GM19397 (cell line): ENCODE measurements at regions not wholly inside any gene's neighbourhood (a gene's known extent, or its start where the extent isn't known, plus 50 kb on each side); places are given as distances from the start of the nearest gene placed in this dataset.

Source experiments
- ATAC-seq: cut with Tn5 transposase; IDR thresholded peaks from one replicate; pipeline ENCODE4 v1.9.1; 2021; ENCODE audit warnings: mild to moderate bottlenecking, moderate library complexity; ENCODE audit not compliant: unreplicated experiment

DNA sequence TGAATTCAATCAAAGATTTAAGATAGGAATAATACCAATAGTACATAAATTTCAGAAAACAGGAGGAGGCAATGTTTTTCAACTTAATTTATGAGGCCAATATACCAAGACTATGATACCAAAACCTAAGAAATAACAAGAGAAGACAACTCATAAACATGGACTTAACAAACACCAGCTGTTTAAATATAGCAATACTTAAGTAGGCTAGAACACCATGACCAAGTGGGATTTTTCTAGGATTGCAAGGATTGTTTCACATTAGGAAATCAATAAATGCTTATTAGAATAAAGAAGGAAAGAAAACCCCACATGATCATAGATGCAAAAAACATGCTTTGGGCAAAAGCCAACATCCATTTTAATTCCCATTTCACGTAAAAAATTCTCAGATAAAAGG, 355.1 kb downstream of the EPM2A start:
- no peak for ATAC-seq

DNA sequence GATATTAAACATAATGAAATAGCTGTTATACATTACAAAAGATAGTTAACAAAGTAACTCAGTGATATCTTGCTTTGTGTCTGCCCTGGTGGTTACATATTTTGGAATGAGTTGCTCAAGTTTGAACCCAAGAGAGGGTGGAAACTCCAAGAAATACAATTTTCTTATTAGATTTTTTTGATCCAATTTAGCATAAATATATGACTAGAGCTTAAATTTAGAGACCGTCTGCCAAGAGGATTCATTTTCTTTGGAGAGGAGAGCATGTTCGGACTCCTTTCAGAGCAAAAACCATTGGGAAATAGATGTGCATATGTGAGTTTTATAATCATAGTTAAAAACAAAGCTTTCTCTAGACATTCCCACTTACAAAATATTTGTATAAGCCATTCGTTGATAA, 353.4 kb downstream of the EPM2A start:
- ATAC-seq = no peak

DNA sequence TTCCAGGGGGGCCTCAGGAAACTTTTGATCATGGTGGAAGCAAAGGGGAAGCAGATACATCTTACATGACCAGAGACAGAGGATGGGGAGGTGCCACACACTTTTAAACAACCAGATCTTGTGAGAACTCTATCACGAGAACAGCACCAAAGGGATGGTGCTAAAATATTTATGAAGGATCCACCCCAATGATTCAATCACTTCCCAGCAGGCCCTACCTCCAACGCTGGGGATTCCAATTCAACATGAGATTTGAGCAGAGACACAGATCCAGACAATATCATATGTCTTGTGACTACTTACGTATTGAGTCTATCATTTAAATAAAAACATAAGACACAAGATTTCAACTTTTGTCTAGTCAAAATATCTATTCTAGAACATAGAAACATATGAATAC, 351.9 kb downstream of the EPM2A start:
- ATAC-seq = no peak

DNA sequence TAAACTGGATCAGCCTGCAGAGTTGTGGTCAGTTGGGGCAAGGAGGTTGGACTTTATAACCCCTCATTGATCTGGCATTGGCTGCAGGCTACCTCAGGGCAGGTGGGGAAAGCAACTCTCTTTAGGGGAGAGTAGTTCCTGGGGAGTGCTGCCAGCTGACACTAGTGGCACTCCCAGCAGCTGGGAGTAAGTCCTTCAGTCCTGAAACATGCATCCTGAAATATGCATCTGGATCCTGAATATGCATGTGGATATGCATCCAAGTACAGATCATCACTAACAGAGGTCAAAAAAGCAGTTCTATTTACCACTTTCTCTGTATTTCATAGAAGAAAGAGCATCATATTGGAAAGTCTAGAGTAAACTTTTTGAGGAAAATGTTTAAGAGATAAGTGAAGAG, 350.8 kb downstream of the EPM2A start:
- no peak for ATAC-seq

DNA sequence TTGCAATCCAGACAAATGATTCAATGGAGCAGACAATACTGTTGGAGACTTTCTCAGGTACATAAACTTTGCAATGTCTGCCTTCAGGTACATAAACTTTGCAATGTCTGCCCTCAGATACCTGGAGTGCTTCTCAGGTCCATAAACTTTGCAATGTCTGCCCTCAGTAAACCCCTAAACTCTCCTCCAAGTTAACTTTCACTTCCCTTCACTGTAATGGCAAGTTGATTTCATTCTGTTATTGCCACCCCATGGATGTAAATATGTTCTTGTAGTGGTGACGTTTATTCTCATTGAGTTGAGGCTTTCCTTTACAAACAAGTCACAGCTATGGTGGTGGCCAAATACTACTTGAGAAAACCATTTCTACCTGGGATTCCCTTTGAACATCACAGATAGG, 338.8 kb downstream of the EPM2A start:
- ATAC-seq = no peak

DNA sequence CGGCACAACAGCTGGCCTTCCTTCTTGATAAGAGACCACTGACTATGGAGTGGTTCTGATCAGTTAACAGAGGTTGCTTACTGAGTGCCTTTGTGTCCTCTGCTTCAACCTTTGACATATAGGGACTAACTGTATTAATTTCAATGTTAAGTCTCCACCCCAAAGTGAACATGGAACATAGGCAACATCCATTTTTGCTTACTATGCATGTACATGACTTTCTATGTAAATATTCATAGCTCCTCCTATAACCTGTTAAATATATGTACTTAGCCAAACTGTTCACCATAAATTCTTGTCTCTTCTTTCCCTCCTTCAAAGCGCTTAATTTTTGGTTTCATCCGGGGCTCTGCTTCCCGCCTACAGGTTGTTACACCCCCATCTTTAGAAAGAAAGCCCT, 334.8 kb downstream of the EPM2A start:
- ATAC-seq = no peak

DNA sequence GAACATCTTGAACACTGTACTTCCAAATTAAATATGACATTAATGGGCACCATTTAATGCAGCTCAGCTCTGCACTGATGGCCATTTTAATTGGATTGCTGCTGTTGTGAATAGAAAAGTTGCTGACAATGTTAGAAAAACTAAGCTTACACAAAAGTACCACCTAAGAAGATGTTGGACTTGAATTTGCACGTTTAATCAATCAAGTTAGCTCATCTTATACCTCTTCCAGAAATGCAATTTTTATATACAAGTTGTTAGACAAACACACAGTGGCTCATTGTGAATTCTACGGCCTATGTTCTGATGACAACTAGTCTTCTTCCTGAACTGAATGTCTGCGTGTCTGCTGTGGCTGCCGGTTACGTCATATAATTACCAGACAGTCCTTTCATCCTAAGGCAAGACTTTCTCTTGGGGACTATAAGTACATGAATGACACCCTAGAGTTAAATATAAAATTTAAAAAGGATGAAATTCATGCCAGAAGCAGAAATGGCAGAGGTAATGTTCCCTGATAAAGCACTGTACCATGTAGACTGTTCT, 330.2 kb downstream of the EPM2A start:
- ATAC-seq = no peak

DNA sequence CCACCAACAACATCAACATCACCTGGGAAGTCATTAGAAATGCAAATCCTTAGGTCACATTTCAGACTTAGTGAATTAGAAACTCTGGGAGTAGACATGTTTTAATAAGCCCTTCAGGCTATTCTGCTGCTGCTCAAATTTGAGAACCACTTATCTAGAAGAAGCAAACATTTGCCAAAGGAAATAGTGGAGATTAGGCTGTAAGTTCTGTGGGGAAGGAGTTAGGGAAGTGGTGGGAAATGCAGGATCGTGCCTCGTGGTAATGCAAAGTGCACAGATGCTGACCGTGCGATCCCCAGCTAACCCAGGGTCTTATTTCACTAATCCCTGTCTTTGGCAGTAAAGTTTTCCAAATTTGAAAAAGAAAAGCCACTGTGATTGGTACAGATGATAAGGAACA, 328.5 kb downstream of the EPM2A start:
- ATAC-seq = no peak

DNA sequence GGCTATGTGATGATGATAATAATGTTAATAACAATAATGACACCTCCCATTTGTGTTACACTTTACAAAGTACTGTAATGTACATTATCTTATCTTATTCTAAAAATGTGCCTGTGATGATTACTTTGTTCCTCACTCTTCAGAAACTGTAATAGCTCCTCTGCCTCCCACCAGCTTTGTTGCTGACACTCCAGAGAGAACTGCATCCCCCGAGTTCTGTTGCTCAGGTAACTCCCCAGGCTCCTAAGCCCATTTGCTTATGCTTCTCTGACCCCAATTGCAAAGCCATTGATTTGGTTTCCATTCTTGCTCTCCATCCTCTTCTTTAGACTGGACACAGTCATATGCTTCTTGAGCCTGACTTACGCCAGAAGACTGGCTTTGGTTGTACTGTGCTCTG, 319.7 kb downstream of the EPM2A start:
- ATAC-seq = no peak

DNA sequence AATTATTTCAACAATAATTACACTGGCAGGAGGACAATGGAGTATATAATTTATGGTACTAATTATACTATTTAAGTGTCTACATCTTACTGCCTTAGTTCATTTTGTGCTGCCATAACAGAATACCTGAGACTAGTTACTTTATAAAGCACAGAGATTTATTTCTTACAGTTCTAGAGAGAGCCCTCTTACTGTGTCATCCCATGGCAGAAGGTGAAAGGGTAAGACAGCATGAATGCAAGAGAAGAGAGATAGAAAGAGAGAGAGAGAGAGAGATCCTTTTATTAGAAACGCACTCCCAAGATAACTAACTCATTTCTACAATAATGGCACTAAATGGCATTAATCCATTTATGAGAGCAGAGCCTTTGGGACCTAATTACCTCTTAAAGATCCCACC, 314.7 kb downstream of the EPM2A start:
- no peak for ATAC-seq

DNA sequence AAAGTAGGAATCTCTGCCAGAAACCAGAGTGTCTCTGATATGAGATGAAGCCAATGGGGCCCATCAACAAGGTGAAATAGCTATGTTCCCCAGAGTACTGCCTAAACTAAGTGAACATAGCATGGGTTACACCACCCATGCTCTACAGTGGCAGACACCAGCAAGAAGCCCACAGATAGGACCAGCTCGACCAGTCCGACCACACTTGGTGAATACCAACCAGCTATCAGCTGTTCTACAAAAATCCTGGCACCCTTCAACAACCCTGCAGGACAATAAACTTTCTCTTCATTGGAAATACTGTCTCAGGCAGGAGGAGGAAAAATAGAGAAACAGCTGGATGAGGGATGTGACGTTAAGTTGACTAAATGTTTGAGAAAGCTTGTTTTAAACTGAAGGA, 311.4 kb downstream of the EPM2A start:
- no peak for ATAC-seq

DNA sequence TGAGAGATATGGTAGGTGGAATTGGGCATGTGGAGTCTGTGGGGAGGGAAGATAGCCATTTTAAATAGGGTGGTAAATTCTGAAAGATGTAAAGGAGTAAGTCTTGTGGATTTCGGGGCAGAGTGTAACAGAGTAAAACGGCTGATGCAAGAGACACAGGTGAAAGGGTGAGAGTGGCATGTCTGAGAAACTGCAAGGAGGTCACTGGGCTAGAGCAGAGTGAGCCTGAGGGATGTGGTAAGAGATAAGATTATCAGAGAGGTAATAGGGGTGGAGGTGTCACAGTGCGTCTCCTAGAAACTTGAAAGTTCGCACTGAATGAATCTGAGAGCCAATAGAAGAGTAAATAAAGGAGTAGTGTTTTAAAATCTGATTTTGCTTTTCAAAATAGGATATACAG, 308.1 kb downstream of the EPM2A start:
- ATAC-seq = no peak

DNA sequence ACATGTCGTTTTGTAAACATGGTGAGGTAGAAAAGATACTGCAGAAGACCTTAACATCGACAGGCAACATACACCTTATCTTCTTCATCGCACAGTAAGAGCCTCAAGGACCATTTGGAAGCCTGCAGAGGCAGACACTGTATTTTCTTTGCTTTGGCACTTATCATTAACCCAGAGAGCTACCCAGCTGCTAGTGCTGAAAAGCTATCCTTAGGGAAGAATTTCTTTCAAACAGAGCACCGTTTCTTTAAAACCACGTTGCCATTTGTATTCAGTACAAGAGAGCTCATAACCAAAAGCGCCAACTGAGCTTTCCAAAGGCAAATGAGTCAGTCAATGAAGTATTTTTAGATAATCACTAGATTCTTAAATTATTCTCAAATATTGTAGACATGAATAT, 306.6 kb downstream of the EPM2A start:
- no peak for ATAC-seq

DNA sequence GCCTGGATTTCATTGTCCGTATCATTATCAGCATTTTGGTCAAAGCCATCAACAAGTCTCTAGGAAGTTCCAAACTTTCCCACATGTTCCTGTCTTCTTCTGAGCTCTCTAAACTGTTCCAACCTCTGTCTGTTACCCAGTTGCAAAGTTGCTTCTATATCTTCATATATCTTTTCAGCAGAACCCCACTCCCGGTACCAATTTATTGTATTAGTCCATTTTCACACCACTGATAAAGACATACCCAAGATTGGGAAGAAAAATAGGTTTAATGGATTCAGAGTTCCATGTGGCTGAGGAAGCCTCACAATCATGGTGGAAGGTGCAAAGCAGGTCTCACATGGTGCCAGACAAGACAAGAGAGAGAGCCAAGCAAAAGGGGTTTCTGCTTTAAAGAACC, 293.2 kb downstream of the EPM2A start:
- ATAC-seq = no peak

DNA sequence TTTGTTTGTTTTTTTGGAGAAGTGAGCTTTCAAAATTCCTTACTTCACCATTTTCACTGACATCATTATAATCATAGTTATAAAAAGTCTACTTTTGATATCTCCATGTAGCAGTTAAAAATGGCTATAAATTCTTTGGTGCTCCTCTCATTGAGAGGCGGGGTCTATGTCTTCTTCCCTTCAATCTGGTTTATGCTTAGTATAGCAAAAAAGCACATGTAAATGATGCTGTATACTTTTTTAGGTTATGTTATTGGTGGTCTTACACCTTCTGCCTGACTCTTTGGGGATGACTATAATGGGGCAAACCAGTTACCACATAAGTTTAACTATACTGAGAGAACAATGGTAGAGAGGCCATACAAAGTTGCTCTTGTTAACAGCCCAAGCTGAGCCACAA, 289.6 kb downstream of the EPM2A start:
- ATAC-seq = no peak

DNA sequence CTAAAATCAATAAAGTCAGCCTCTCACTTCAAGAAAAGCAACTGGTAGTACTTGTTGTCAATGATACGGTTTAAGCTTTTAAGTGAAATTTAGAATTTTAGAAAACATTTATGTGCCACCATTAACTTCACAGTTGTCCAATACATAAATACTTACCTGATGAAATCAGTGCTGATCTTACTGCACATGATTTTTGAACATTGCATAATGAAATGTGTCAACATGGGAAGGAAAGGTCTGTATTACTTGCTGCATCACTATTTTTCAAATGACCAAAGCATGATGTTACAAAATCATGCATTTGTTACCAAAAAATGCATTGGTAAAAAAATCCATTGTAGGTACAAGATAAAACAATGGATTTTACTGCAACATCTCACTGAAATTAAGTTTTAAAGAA, 284.3 kb downstream of the EPM2A start:
- ATAC-seq = no peak

DNA sequence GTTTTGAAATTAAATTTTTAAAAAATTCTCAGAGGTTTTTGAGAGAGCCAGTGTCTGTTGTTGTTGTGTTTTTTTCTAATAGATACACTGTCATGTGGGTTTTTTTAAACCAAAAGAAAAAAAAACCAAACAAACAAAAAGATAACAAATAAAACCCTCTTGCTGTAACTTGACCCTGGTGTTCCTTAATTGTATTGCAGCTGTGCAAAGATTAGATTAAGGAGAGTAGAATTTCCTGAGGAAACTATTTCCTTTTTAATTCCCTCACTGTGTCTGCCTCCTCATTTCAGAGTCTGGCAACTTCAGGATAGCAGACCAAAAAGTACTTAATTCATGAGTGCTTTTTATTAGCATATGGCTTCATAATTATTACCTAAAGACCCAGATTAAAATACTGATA, 281.9 kb downstream of the EPM2A start:
- no peak for ATAC-seq

DNA sequence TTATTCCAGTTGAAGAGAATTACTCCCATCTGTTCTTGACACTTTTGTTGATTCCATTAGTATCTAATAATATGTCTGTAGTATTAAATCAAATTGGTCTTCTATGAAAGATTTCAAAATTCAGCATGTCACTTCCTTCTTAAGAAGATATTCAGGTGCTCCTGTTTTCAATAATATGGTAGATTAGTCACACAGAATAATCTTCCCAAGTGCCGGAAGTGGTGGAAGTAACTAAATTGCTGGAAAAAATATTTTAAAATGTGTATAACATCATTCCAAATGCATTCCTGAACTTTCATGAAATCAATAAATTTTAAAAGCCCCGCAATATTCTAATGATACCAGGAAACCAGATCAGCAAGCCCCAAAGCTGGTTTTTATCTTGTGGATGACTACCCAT, 281.3 kb downstream of the EPM2A start:
- ATAC-seq = no peak

DNA sequence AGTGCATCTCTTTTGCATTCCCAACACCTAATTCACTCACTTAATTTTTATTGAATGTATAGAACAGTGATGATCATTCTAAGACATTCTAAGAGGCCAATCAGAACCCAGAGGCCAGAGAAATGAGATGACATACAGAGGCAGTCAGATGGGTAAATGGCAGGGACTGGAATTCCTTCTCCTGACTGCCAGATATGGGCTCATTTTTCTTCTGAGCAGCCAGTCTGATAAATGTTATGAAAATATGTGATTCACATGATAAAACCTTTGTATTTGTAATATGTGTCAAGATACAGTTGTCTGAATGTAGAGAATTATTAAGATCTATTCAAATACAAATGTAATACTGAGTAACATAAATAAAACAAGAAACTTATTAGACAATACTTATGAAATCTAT, 277.8 kb downstream of the EPM2A start:
- no peak for ATAC-seq

DNA sequence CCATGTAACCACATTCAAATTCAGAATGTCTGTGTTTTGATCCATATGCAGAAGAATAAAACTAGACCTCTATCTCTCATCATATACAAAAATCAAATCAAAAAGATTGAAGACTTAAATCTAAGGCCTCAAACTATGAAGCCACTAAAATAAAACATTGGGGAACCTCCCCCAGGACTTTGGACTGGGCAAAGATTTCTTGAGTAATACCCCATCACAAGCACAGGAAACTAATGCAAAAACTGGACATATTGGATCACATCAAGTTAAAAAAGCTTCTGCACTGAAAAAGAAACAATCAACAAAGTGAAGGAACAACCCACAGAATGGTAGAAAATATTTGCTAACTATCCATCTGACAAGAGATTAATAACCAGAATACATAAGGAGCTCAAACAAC, 266.8 kb downstream of the EPM2A start:
- ATAC-seq = no peak

DNA sequence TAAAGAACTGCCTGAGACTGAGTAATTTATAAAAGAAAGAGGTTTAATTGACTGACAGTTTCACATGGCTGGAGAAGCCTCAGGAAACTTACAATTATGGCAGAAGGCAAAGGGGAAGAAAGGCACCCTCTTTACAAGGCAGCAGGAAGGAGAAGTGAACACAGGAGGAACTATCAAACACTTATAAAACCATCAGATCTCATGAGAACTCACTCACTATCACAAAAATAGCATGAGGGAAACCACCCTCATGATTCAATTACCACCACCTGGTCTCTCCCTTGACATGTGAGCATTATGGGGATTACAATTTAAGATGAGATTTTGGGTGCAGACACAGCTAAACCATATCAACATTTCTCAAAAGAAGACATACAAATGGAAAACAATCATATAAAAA, 266.3 kb downstream of the EPM2A start:
- no peak for ATAC-seq

DNA sequence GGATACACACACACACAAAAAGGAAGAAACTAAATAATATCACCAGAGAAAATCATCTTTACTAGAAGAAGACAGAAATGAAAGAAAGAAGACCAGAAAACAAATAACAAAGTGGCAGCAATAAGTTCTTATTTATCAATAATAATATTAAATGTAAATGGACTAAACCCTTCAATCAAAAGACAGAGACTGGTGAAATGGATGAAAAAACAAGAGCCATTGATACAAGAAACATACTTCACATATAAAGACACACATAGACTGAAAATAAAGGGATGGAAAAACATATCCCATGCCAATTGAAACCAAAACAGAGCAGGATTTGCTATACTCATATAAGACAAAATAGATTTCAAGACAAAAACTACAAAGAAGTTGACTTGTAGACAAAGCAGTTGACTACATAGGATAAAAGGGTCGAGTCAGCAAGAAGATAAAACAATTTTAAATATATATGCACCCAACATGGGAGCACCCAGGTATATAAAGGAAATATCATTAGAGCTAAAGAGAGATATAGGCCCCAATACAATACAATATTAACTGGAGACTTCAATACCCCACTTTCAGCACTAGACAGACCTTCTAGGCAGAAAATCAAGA, 259.4 kb downstream of the EPM2A start:
- no peak for ATAC-seq

DNA sequence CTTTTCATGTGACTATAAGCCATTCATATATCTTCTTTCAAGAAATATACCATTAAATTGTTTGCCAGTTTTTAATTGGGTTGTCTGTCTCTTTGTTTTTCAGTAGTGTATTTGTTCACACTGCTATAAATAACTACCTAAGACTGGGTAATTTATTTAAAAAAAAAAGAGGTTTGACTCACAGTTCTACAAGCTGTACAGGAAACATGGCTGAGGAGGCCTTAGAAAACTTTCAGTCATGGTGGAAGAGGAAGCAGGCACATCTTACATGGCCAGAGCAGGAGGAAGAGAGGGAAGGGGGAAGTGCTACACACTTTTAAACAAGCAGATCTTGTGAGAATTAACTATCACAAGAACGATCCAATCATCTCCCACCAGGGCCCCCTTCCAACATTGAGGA, 255.3 kb downstream of the EPM2A start:
- ATAC-seq = no peak
